Osteocyte (in vitro differentiated cells): ENCODE measurements at regions not wholly inside any gene's neighbourhood (a gene's known extent, or its start where the extent isn't known, plus 50 kb on each side); places are given as distances from the start of the nearest gene placed in this dataset.

Experiments used
- DNase-seq: peaks from one replicate; pipeline ENCODE4 v3.0.0; 2021; ENCODE audit warnings: mixed read lengths; ENCODE audit not compliant: unreplicated experiment; ENCODE audit errors: extremely low spot score
- H3K27ac Mint-ChIP-seq: one replicate; pipeline ENCODE4 v1.8.0; 2021; ENCODE audit warnings: mild to moderate bottlenecking, mixed read lengths; ENCODE audit not compliant: unreplicated experiment
- H3K27me3 Mint-ChIP-seq: one replicate; pipeline ENCODE4 v1.8.0; 2021; ENCODE audit warnings: mixed read lengths; ENCODE audit not compliant: unreplicated experiment
- H3K36me3 Mint-ChIP-seq: one replicate; pipeline ENCODE4 v1.8.0; 2021; ENCODE audit warnings: mixed read lengths; ENCODE audit not compliant: unreplicated experiment
- H3K4me1 Mint-ChIP-seq: one replicate; pipeline ENCODE4 v1.8.0; 2021; ENCODE audit warnings: mixed read lengths; ENCODE audit not compliant: unreplicated experiment
- H3K4me3 Mint-ChIP-seq: one replicate; pipeline ENCODE4 v1.8.0; 2021; ENCODE audit warnings: mild to moderate bottlenecking, moderate library complexity, mixed read lengths; ENCODE audit not compliant: unreplicated experiment
- H3K9me3 Mint-ChIP-seq: one replicate; pipeline ENCODE4 v1.8.0; 2021; ENCODE audit warnings: mixed read lengths; ENCODE audit not compliant: unreplicated experiment
- CTCF ChIP-seq: fragments of 200-600 bp; sonication (generic); IDR thresholded peaks from 2 replicates; pipeline ENCODE4 v1.5.0; 2021; ENCODE audit warnings: antibody characterized with exemption, mild to moderate bottlenecking, moderate library complexity

GRCh38 chr5:168163966-168164365 lies 127.5 kb upstream of the WWC1 start:
- no peak for DNase-seq
- TF ChIP-seq CTCF, result no peak
- Mint-ChIP-seq H3K4me3 (no peak overlapping the region), H3K27me3 (peaks cover 7% of the 10 kb centered on the region), H3K9me3 (no peaks in the 10 kb centered on the region), H3K36me3 (no peaks in the 10 kb centered on the region), H3K4me1 (no peaks in the 10 kb centered on the region), H3K27ac (no peak overlapping the region)

- Mint-ChIP-seq H3K4me3 (no peak overlapping the region), H3K4me1 (no peaks in the 10 kb centered on the region), H3K9me3 (no peaks in the 10 kb centered on the region), H3K36me3 (no peaks in the 10 kb centered on the region), H3K27me3 (peaks cover 7% of the 10 kb centered on the region), H3K27ac (no peak overlapping the region)
- no peak for TF ChIP-seq CTCF
- DNase-seq, result no peak
These were observed 126.1 kb upstream of the WWC1 start for GRCh38 chr5:168165221-168165914.

- H3K4me1 Mint-ChIP-seq, result no peaks in the 10 kb centered on the region
- H3K9me3 Mint-ChIP-seq, result no peaks in the 10 kb centered on the region
- no peak overlapping the region for H3K27ac Mint-ChIP-seq
- no peak for TF ChIP-seq CTCF
- no peaks in the 10 kb centered on the region for H3K36me3 Mint-ChIP-seq
- DNase-seq, result no peak
- peaks cover 7% of the 10 kb centered on the region for H3K27me3 Mint-ChIP-seq
- H3K4me3 Mint-ChIP-seq, result no peak overlapping the region
These were observed 125.5 kb upstream of the WWC1 start for GRCh38 chr5:168165977-168166376.

GRCh38 chr5:168167338-168167737 lies 124.1 kb upstream of the WWC1 start:
- Mint-ChIP-seq H3K9me3 (no peaks in the 10 kb centered on the region), H3K36me3 (no peaks in the 10 kb centered on the region), H3K4me1 (no peaks in the 10 kb centered on the region), H3K27me3 (peaks cover 7% of the 10 kb centered on the region), H3K27ac (no peak overlapping the region), H3K4me3 (no peak overlapping the region)
- TF ChIP-seq CTCF, result no peak
- DNase-seq, result no peak

- no peak overlapping the region for H3K27ac Mint-ChIP-seq
- no peaks in the 10 kb centered on the region for H3K36me3 Mint-ChIP-seq
- TF ChIP-seq CTCF, result no peak
These were observed 122.3 kb upstream of the WWC1 start for GRCh38 chr5:168168978-168169698.

More at GRCh38 chr5:168168978-168169698, 122.3 kb upstream of the WWC1 start:
- H3K4me3 Mint-ChIP-seq, result no peak overlapping the region
- no peaks in the 10 kb centered on the region for H3K4me1 Mint-ChIP-seq
- peaks cover 7% of the 10 kb centered on the region for H3K27me3 Mint-ChIP-seq
- H3K9me3 Mint-ChIP-seq, result no peaks in the 10 kb centered on the region
- no peak for DNase-seq
